ENCODE measurements at regions not wholly inside any gene's neighbourhood (a gene's known extent, or its start where the extent isn't known, plus 50 kb on each side); places are given as distances from the start of the nearest gene placed in this dataset.

DNA sequence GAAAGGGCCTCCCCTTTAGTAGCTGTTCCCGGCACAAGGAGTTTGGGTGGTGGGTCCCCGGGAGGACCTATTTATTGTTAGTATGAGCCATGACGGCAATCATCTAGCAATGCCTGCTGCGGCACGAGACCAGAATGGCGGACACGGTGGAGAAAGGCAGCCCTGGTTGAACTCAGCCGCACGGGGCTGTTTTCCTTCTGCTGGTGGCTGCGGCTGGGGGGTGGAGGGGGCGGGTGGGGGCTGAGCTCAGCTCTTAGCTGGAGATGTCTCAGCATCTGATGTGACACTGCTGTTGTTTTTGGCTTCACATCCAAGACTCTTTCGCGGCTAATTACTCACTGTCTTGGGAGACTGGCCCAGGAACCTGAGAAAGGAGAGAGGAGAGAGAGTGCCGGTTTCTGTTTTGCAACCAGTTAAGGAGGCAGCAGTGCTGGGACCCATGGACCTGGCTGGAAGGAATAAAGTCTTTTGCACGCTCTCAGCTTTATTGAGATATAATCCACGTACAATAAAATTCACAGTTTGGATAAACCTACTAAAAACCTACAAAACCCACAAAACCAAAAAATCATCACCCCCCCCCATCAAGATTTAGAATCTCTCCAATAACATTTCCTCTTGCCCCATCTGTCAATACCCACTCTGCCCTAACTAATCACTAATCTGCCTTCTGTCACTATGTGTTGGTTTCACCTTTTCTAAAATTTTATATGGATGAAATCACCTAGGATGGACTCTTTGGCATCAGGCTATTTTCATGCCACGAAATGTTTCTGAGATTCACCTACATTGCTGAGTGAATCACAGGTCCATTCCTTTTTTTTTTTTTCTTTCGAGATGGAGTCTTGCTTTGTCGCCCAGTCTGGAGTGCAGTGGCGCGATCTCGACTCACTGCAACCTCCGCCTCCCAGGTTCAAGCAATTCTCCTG lies 81.8 kb upstream of the NEURL1B start:
- Mint-ChIP-seq H3K36me3 (no peaks in the 10 kb centered on the region), H3K4me3 (no peak overlapping the region), H3K4me1 (no peaks in the 10 kb centered on the region), H3K27ac (no peak overlapping the region), H3K9me3 (no peaks in the 10 kb centered on the region), H3K27me3 (ENCODE audit: low read depth in 2 of 2) (peaks cover 10 to 11% of the 10 kb centered on the region in 2 donors)
- no peaks in the 10 kb centered on the region for H3K9me3 ChIP-seq (ENCODE audit: control insufficient read depth, insufficient read depth, low read length)
- 84% methylated on average over 22 of the region's 23 CpGs for WGBS (ENCODE audit: insufficient coverage)
- no peaks in the 10 kb centered on the region for H3K27me3 ChIP-seq (ENCODE audit: control insufficient read depth, insufficient read depth, low read length)
- H3K4me3 ChIP-seq (ENCODE audit: low read length) = no peak overlapping the region
- H3K36me3 ChIP-seq (ENCODE audit: control insufficient read depth, insufficient read depth, low read length) = no peaks in the 10 kb centered on the region
- no peak overlapping the region for H3K27ac ChIP-seq (ENCODE audit: low read length)
- no peak for ATAC-seq
- TF ChIP-seq, protein P1, sequence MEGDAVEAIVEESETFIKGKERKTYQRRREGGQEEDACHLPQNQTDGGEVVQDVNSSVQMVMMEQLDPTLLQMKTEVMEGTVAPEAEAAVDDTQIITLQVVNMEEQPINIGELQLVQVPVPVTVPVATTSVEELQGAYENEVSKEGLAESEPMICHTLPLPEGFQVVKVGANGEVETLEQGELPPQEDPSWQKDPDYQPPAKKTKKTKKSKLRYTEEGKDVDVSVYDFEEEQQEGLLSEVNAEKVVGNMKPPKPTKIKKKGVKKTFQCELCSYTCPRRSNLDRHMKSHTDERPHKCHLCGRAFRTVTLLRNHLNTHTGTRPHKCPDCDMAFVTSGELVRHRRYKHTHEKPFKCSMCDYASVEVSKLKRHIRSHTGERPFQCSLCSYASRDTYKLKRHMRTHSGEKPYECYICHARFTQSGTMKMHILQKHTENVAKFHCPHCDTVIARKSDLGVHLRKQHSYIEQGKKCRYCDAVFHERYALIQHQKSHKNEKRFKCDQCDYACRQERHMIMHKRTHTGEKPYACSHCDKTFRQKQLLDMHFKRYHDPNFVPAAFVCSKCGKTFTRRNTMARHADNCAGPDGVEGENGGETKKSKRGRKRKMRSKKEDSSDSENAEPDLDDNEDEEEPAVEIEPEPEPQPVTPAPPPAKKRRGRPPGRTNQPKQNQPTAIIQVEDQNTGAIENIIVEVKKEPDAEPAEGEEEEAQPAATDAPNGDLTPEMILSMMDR (IDR thresholded peaks at IDR 0.05) = no peak
- no peak for DNase-seq
- no peaks in the 10 kb centered on the region for H3K4me1 ChIP-seq (ENCODE audit: control insufficient read depth, insufficient read depth, low read length)
- intact Hi-C loops (cut with micrococcal nuclease) = no loop called here

DNA sequence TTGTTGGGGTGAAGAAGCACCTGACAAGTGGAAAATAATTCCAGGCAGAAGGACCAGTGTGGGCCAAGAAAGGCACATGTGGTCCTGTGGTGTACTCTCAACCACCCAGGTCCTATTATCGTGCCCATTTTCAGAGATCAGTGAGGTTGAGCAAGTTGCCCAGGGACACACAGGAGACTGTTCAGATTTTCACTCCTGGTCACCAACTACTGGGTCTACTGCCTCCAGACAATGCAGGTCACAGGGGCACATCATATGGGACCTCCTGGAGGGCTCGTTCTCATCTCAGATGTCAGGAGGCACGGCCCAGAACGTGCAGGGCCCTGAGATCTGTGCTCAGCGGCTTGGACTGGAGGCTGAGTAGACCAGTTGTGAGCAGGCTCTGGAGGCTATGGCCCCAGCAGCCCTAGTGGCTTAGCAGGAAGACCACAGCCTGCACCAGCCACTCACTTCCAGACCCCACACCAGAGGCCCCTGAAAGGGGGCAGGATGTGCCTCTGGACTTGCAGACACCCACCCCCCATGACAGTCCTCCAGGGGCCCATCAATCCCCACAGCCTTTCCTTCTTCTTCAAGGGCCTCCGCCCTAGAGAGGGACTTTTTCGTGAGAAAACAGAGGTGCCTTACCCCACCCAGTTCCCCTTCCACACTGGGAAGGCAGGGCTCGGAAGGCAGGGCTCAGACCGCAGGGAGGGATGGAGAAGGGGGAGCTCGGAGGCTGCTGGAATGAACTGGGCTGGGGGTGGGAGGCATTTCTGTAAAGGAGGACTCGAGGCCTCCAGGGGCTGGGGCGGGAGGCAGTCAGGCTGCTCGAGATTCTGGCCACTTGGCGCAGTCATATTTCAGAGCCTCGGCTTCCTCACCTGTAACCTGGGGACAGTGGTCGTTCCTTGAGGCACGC lies 82.7 kb upstream of the NEURL1B start:
- intact Hi-C loops (cut with micrococcal nuclease) = no loop called here
- H3K9me3 ChIP-seq (ENCODE audit: control insufficient read depth, insufficient read depth, low read length) = no peaks in the 10 kb centered on the region
- ATAC-seq (no peak), DNase-seq (no peak)
- no peaks in the 10 kb centered on the region for H3K36me3 ChIP-seq (ENCODE audit: control insufficient read depth, insufficient read depth, low read length)
- no peaks in the 10 kb centered on the region for H3K36me3 Mint-ChIP-seq
- H3K27ac Mint-ChIP-seq = no peak overlapping the region
- no peaks in the 10 kb centered on the region for H3K4me1 Mint-ChIP-seq
- H3K4me1 ChIP-seq (ENCODE audit: control insufficient read depth, insufficient read depth, low read length) = no peaks in the 10 kb centered on the region
- H3K9me3 Mint-ChIP-seq = no peaks in the 10 kb centered on the region
- peaks cover 10 to 11% of the 10 kb centered on the region in 2 donors for H3K27me3 Mint-ChIP-seq (ENCODE audit: low read depth in 2 of 2)
- TF ChIP-seq, protein P1 (IDR thresholded peaks at IDR 0.05) = no peak
- WGBS (ENCODE audit: insufficient coverage) = 78% methylated on average over 15 of the region's 17 CpGs
- no peak overlapping the region for H3K27ac ChIP-seq (ENCODE audit: low read length)
- H3K27me3 ChIP-seq (ENCODE audit: control insufficient read depth, insufficient read depth, low read length) = no peaks in the 10 kb centered on the region
- H3K4me3 ChIP-seq (ENCODE audit: low read length) = no peak overlapping the region
- no peak overlapping the region for H3K4me3 Mint-ChIP-seq

DNA sequence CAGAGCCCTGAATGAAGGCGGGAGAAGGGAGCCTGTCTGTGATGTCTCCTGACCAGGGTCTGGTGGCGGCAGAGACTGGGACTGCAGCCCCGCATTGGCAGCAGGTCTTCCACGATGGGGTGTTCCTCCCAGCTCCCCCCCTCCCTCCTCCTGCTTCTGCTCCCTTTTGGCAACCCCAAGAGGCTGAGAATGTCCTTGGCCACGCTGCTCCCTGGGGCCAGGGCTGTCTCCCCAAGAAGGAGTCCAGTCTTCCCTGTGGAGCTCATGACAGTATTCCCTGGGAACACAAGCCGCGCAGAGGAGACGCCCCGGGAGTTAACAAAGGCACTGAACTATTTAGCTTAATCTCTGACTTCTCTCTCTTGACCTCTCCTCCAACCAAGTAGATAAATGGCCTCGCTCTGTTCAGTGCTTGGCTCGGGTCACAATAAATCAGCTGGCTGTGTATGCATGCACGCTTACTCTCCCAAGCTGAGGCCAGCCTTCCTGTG lies 84.0 kb upstream of the NEURL1B start:
- ATAC-seq (no peak), DNase-seq (no peak)
- Histone ChIP-seq H3K4me3 (ENCODE audit: low read length) (no peak overlapping the region), H3K27me3 (ENCODE audit: control insufficient read depth, insufficient read depth, low read length) (no peaks in the 10 kb centered on the region), H3K27ac (ENCODE audit: low read length) (no peak overlapping the region), H3K36me3 (ENCODE audit: control insufficient read depth, insufficient read depth, low read length) (no peaks in the 10 kb centered on the region), H3K4me1 (ENCODE audit: control insufficient read depth, insufficient read depth, low read length) (no peaks in the 10 kb centered on the region), H3K9me3 (ENCODE audit: control insufficient read depth, insufficient read depth, low read length) (no peaks in the 10 kb centered on the region)
- Mint-ChIP-seq H3K36me3 (no peaks in the 10 kb centered on the region), H3K4me1 (no peaks in the 10 kb centered on the region), H3K9me3 (no peaks in the 10 kb centered on the region), H3K27ac (no peak overlapping the region), H3K4me3 (no peak overlapping the region), H3K27me3 (ENCODE audit: low read depth in 2 of 2) (peaks cover 0 to 6% of the 10 kb centered on the region in 2 donors)
- WGBS (ENCODE audit: insufficient coverage) = 83% methylated on average over 12 of the region's 12 CpGs
- intact Hi-C loops (cut with micrococcal nuclease) = no loop called here
- TF ChIP-seq, protein P1 (IDR thresholded peaks at IDR 0.05) = no peak

Data from natural killer cell (primary cell).